Cardiac muscle cell (in vitro differentiated cells and primary cell): ENCODE measurements at regions not wholly inside any gene's neighbourhood (a gene's known extent, or its start where the extent isn't known, plus 50 kb on each side); places are given as distances from the start of the nearest gene placed in this dataset.
A peak's percentile ranks its signal among the peaks of the same experiment; 100 is the strongest.
"Not testable (repeated sequence)": the region's sequence is repeated elsewhere in the genome, so short reads cannot be mapped to it uniquely, and the experiment has no call there.

ENCODE experiments used
- DNase-seq, 2 donors: peaks; one replicate each; pipeline versions ENCODE4 v3.0.0 to v3.0.0-alpha.2; 2010 to 2017; ENCODE audit warnings: low read depth in 1 of 2, low spot score in 1 of 2
- H3K27ac ChIP-seq: fragments of 200-600 bp; sonication (generic); 2 replicates; pipeline ENCODE4 v1.5.1; 2016
- H3K27me3 ChIP-seq: fragments of 200-600 bp; sonication (generic); 2 replicates; pipeline ENCODE4 v1.6.0; 2016; ENCODE audit warnings: control low read depth
- H3K36me3 ChIP-seq: fragments of 200-600 bp; sonication (generic); 2 replicates; pipeline ENCODE4 v1.5.1; 2016; ENCODE audit warnings: control low read depth
- H3K4me1 ChIP-seq: fragments of 200-600 bp; sonication (generic); 2 replicates; pipeline ENCODE4 v1.8.1; 2017; ENCODE audit warnings: low read depth, mild to moderate bottlenecking, mixed run types
- H3K4me3 ChIP-seq: fragments of 200-600 bp; sonication (generic); 2 replicates; pipeline ENCODE4 v1.5.1; 2016; ENCODE audit warnings: mild to moderate bottlenecking
- H3K9me3 ChIP-seq: fragments of 200-600 bp; sonication (generic); 2 replicates; pipeline ENCODE4 v1.5.1; 2017; ENCODE audit warnings: low read depth, mild to moderate bottlenecking, control low read depth
- CTCF ChIP-seq: IDR thresholded peaks from 2 replicates; pipeline ENCODE4 v1.5.1; 2012; ENCODE audit warnings: low read depth, mild to moderate bottlenecking, low read length

GRCh38 chr6:68194846-68195478 is 440.1 kb upstream of the ADGRB3 start:
- H3K4me1 ChIP-seq: no peaks in the 10 kb centered on the region
- peak in 1 of 2 donors; percentile 5 for DNase-seq
- H3K9me3 ChIP-seq: no peaks in the 10 kb centered on the region
- no peaks in the 10 kb centered on the region for H3K27me3 ChIP-seq
- H3K4me3 ChIP-seq: no peak overlapping the region
- no peak overlapping the region for H3K27ac ChIP-seq
- no peak for TF ChIP-seq CTCF
- no peaks in the 10 kb centered on the region for H3K36me3 ChIP-seq

DNA sequence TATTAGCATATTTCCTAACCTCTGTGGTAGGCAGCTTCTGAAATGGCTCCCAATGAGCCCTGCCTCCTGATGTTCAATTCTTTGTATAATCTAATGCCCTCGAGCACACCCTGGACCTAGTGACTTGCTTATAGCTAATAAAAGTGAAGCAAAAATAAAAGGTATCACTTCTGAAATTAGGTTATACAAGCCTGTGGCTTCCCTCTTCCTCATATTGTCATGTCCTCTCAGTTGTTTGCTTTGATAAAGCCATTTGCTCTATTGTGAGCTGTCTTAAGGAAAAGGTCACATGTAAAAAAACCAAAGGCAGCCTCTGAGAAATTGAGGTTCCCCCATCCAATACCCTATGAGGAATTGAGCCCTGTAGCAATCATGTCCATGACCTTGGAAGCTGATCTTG is 442.1 kb upstream of the ADGRB3 start:
- Histone ChIP-seq H3K27me3 (no peaks in the 10 kb centered on the region), H3K27ac (no peak overlapping the region), H3K36me3 (no peaks in the 10 kb centered on the region), H3K4me3 (no peak overlapping the region), H3K9me3 (no peaks in the 10 kb centered on the region), H3K4me1 (no peaks in the 10 kb centered on the region)
- no peak for DNase-seq
- TF ChIP-seq CTCF: no peak

GRCh38 chr6:68189217-68189815 is 445.8 kb upstream of the ADGRB3 start:
- no peaks in the 10 kb centered on the region for H3K4me1 ChIP-seq
- no peak for TF ChIP-seq CTCF

DNA sequence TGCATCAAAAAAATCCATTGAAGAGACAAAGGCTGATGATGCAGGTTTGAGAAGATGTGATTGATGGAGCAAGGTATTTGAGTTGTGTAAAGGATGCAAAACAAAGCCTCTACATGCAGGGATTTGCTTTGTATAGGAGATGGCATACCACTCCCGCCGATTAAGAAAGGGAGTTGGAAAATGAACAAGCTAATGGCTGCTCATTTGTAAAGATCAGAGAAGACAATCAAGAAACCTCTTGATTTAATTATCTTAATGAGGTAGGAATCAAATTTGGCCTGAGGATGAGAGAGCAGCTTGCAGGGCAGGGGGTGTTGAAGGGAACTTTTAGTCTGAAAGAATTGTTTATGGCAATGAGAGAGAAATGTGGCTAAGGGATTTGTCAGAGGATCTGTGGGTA is 448.2 kb upstream of the ADGRB3 start:
- TF ChIP-seq CTCF: no peak
- H3K9me3 ChIP-seq: no peaks in the 10 kb centered on the region
- no peaks in the 10 kb centered on the region for H3K27me3 ChIP-seq
- no peak overlapping the region for H3K27ac ChIP-seq
- H3K36me3 ChIP-seq: no peaks in the 10 kb centered on the region
- DNase-seq: no peak
- H3K4me1 ChIP-seq: no peaks in the 10 kb centered on the region
- no peak overlapping the region for H3K4me3 ChIP-seq

More at GRCh38 chr6:68189217-68189815, 445.8 kb upstream of the ADGRB3 start:
- no peak for DNase-seq
- Histone ChIP-seq H3K27ac (no peak overlapping the region), H3K36me3 (no peaks in the 10 kb centered on the region), H3K4me3 (no peak overlapping the region), H3K27me3 (no peaks in the 10 kb centered on the region), H3K9me3 (no peaks in the 10 kb centered on the region)

DNA sequence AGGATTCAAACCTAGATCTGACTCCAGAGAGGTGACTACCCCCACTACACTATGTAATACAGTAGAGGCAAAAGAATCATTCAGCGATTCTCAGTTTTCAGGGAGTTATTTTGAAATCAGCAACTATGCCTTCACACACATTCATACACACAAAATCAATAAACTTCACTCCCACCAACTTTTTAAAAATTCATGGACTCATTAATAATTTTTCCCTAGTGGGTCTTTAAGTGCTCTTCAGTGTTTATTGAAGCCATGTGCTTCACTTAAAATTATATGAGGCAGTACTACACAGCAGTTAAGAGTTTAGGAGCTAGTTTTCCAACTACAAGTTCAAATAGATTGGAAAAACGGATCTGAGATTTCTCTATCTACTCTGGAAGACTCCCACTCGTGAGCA is 452.7 kb upstream of the ADGRB3 start:
- TF ChIP-seq CTCF: no peak
- Histone ChIP-seq H3K4me1 (no peaks in the 10 kb centered on the region), H3K4me3 (no peak overlapping the region), H3K9me3 (no peaks in the 10 kb centered on the region), H3K27ac (no peak overlapping the region), H3K36me3 (no peaks in the 10 kb centered on the region), H3K27me3 (no peaks in the 10 kb centered on the region)
- no peak for DNase-seq

DNA sequence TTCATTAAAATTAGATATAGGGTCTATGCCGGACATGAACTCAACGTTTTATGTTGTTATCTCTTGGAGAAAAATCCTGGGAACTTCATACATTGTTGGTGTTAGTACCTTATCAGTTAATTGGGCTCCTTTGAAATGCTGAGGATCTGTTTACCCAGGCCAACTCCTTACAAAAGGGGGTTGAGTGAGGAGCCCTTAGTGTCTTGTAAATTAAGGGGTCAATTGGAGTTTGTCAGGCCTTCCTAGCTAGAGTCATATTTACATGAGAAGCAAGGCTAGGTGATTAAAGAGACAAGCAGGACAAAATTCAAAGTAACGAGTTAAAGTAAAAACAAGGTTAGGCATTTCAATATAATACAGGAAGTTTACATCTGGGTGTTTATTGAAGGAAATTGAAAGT is 454.1 kb upstream of the ADGRB3 start:
- not testable (repeated sequence) for H3K4me1 ChIP-seq, H3K36me3 ChIP-seq, DNase-seq, H3K27ac ChIP-seq, H3K4me3 ChIP-seq, H3K9me3 ChIP-seq, H3K27me3 ChIP-seq
